ENCODE measurements at regions not wholly inside any gene's neighbourhood (a gene's known extent, or its start where the extent isn't known, plus 50 kb on each side); places are given as distances from the start of the nearest gene placed in this dataset.

DNA sequence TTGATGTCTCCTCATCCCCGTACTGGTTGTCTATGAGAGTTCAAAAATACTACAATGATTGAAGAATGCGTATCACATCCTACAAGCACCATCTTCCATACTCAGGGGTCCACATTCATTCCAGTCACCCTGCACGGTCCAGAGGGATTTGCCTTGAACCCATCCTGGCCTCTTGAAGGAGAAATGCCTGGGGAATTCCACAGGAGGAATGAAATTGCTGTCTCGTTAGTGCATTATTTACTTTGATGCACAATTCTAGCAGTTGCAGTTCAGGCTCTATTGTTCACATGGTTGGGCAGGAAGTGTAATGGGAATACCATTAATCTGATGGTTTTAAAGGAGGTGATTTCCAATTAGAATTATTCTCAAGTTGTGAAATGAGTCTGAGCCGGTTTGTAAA lies 369.1 kb upstream of the XYLT1 start:
- no TSS peak for BruUV-seq (replicated peaks)
- no peaks in the 10 kb centered on the region for H4K20me1 ChIP-seq (ENCODE audit: insufficient read depth, low read length)
- ChIA-PET POLR2A (no interaction called here), CTCF (ENCODE audit: unreplicated experiment) (no interaction called here)
- no peaks in the 10 kb centered on the region for H3K79me2 ChIP-seq (ENCODE audit: insufficient read depth, low read depth, low read length)
- H3K9me3 ChIP-seq (ENCODE audit: low read length): no peaks in the 10 kb centered on the region
- H2AFZ ChIP-seq (ENCODE audit: low read length): no peak overlapping the region
- H3K9me2 ChIP-seq (ENCODE audit: insufficient read depth, low read length): no peaks in the 10 kb centered on the region
- H3K36me3 ChIP-seq (ENCODE audit: insufficient read depth, low read length): no peaks in the 10 kb centered on the region
- no peak overlapping the region for H3K4me3 ChIP-seq (ENCODE audit: low read depth, low read length, poor library complexity, severe bottlenecking)
- intact Hi-C loops (cut with micrococcal nuclease; ENCODE audit: unreplicated experiment): no loop called here
- H3K27ac ChIP-seq (ENCODE audit: low read depth, low read length, poor library complexity, severe bottlenecking): no peak overlapping the region
- no peak overlapping the region for H3K4me2 ChIP-seq (ENCODE audit: low read length)
- TF ChIP-seq, protein P1, sequence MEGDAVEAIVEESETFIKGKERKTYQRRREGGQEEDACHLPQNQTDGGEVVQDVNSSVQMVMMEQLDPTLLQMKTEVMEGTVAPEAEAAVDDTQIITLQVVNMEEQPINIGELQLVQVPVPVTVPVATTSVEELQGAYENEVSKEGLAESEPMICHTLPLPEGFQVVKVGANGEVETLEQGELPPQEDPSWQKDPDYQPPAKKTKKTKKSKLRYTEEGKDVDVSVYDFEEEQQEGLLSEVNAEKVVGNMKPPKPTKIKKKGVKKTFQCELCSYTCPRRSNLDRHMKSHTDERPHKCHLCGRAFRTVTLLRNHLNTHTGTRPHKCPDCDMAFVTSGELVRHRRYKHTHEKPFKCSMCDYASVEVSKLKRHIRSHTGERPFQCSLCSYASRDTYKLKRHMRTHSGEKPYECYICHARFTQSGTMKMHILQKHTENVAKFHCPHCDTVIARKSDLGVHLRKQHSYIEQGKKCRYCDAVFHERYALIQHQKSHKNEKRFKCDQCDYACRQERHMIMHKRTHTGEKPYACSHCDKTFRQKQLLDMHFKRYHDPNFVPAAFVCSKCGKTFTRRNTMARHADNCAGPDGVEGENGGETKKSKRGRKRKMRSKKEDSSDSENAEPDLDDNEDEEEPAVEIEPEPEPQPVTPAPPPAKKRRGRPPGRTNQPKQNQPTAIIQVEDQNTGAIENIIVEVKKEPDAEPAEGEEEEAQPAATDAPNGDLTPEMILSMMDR (conservative IDR thresholded peaks at IDR 0.05; ENCODE audit: low read length): no peak
- no peak for TF ChIP-seq EZH2phosphoT487 (IDR thresholded peaks at IDR 0.05; ENCODE audit: borderline replicate concordance, low read depth, low read length)
- DNase-seq (ENCODE audit: low spot score): no peak
- H3K4me1 ChIP-seq (ENCODE audit: insufficient read depth, low read length, poor library complexity, severe bottlenecking): no peaks in the 10 kb centered on the region

DNA sequence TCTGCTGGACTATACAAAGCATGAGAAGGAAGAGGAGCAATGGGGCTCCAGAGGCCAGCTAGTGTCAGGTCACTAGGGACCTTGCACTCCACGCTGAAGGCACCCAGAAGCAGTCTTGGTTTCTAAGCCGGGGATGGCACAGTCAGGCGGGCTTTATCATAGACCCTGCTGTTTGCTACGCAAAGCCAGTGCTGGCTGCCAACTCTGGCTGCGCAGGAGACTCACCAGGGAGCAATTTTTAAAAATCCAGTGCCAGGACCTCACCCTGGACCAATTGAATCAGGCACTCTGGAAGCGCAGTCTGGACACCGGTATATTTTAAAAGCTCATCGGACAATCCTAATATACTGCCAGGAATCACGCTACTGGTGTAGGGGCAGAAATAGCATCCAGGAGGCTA lies 368.5 kb upstream of the XYLT1 start:
- no peaks in the 10 kb centered on the region for H4K20me1 ChIP-seq (ENCODE audit: insufficient read depth, low read length)
- H3K4me2 ChIP-seq (ENCODE audit: low read length): no peak overlapping the region
- ChIA-PET CTCF (ENCODE audit: unreplicated experiment) (no interaction called here), POLR2A (no interaction called here)
- no peaks in the 10 kb centered on the region for H3K79me2 ChIP-seq (ENCODE audit: insufficient read depth, low read depth, low read length)
- H3K27ac ChIP-seq (ENCODE audit: low read depth, low read length, poor library complexity, severe bottlenecking): no peak overlapping the region
- no TSS peak for BruUV-seq (replicated peaks)
- no peak for DNase-seq (ENCODE audit: low spot score)
- H3K36me3 ChIP-seq (ENCODE audit: insufficient read depth, low read length): no peaks in the 10 kb centered on the region
- no peak overlapping the region for H2AFZ ChIP-seq (ENCODE audit: low read length)
- intact Hi-C loops (cut with micrococcal nuclease; ENCODE audit: unreplicated experiment): no loop called here
- no peaks in the 10 kb centered on the region for H3K9me2 ChIP-seq (ENCODE audit: insufficient read depth, low read length)
- H3K4me1 ChIP-seq (ENCODE audit: insufficient read depth, low read length, poor library complexity, severe bottlenecking): no peaks in the 10 kb centered on the region
- TF ChIP-seq, protein P1 (conservative IDR thresholded peaks at IDR 0.05; ENCODE audit: low read length): no peak
- no peak for TF ChIP-seq EZH2phosphoT487 (IDR thresholded peaks at IDR 0.05; ENCODE audit: borderline replicate concordance, low read depth, low read length)
- no peaks in the 10 kb centered on the region for H3K9me3 ChIP-seq (ENCODE audit: low read length)
- H3K4me3 ChIP-seq (ENCODE audit: low read depth, low read length, poor library complexity, severe bottlenecking): no peak overlapping the region

DNA sequence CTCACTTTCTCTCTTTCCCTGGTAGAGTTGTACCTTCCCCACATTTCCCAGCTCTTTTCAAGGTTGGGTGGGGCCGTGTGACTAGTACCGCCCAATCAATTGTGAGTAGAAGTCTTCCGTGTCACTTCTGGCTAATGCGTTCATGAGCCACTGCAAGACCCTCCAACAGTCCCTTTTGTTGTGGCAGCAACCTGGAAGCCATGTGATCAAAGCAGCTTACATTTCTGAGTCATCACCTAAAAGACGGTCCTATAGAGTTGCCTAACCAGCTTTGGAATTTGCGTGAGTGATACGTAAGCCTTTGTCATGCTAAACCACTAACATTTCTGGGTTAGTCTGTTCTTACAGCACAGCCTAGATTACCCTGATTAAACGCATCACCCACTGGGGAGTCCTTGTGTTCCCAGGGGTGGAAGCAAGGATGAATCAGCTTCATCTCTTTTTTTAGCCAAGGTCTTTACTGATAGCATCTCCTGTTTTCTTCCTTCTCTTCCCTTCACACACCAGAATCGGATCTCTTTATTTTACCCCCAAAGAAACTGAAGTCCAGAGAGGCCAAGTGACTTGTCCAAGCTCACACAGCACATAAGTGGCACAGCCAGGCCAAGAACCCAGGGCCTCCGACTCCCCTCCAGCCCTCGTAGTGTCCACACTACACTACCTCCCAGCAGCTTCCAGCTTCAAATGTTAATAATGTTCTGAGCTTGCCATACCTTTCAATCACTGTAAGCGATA lies 366.3 kb upstream of the XYLT1 start:
- Histone ChIP-seq H3K36me3 (ENCODE audit: insufficient read depth, low read length) (no peaks in the 10 kb centered on the region), H4K20me1 (ENCODE audit: insufficient read depth, low read length) (no peaks in the 10 kb centered on the region), H3K9me3 (ENCODE audit: low read length) (no peaks in the 10 kb centered on the region), H3K4me1 (ENCODE audit: insufficient read depth, low read length, poor library complexity, severe bottlenecking) (no peaks in the 10 kb centered on the region), H3K79me2 (ENCODE audit: insufficient read depth, low read depth, low read length) (no peaks in the 10 kb centered on the region), H3K4me2 (ENCODE audit: low read length) (no peak overlapping the region), H3K9me2 (ENCODE audit: insufficient read depth, low read length) (no peaks in the 10 kb centered on the region), H3K27ac (ENCODE audit: low read depth, low read length, poor library complexity, severe bottlenecking) (no peak overlapping the region), H3K4me3 (ENCODE audit: low read depth, low read length, poor library complexity, severe bottlenecking) (no peak overlapping the region), H2AFZ (ENCODE audit: low read length) (no peak overlapping the region)
- TF ChIP-seq EZH2phosphoT487 (IDR thresholded peaks at IDR 0.05; ENCODE audit: borderline replicate concordance, low read depth, low read length): no peak
- TF ChIP-seq, protein P1 (conservative IDR thresholded peaks at IDR 0.05; ENCODE audit: low read length): no peak
- intact Hi-C loops (cut with micrococcal nuclease; ENCODE audit: unreplicated experiment): no loop called here
- POLR2A ChIA-PET: interaction anchor here (1.0 kb wide), 1 partner anchor 14 kb away, joined by 3 read pairs; no protein-coding TSS in a partner anchor
- no TSS peak for BruUV-seq (replicated peaks)
- CTCF ChIA-PET (ENCODE audit: unreplicated experiment): no interaction called here
- no peak for DNase-seq (ENCODE audit: low spot score)
